ENCODE measurements at regions not wholly inside any gene's neighbourhood (a gene's known extent, or its start where the extent isn't known, plus 50 kb on each side); places are given as distances from the start of the nearest gene placed in this dataset.

DNA sequence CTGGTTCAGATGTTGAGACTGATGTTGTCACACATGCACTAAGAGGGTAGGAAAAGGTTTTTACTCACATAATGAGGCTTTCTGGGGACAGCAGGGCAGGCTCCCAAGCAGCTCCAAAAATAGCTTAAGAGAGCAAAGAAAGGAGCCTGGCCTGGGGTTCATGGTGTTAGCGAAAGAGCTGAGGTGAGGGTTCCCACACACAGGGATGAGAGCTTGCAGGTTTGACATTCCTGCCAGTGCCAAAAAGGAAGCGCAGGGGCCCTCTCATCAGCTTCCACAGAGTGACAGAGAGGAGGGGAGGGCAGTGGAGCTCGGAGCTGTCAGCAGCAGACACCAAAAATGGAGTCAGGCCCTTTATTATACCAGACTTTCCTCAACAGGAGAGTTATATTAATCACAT, 65.5 kb upstream of the FAM216B start:
- TF ChIP-seq CTCF (IDR thresholded peaks at IDR 0.05; ENCODE audit: borderline replicate concordance, extremely low read depth, low read length, poor library complexity, severe bottlenecking) (no peak), EZH2 (IDR thresholded peaks at IDR 0.05; ENCODE audit: borderline replicate concordance, low read depth, low read length, severe bottlenecking) (no peak)
